ENCODE measurements at regions not wholly inside any gene's neighbourhood (a gene's known extent, or its start where the extent isn't known, plus 50 kb on each side); places are given as distances from the start of the nearest gene placed in this dataset.
"Not testable (repeated sequence)": the region's sequence is repeated elsewhere in the genome, so short reads cannot be mapped to it uniquely, and the experiment has no call there.

- intact Hi-C loops (cut with micrococcal nuclease), result no loop called here
- Mint-ChIP-seq H3K4me3 (ENCODE audit: low read depth) (no peak overlapping the region), H3K27ac (no peak overlapping the region), H3K4me1 (ENCODE audit: low read depth) (no peaks in the 10 kb centered on the region), H3K36me3 (ENCODE audit: low read depth) (no peaks in the 10 kb centered on the region), H3K27me3 (ENCODE audit: low read depth) (no peaks in the 10 kb centered on the region), H3K9me3 (peaks cover 3% of the 10 kb centered on the region)
- no peak for DNase-seq (ENCODE audit: low spot score)
Observed at GRCh38 chr21:25215698-25216384, 391.4 kb downstream of the MRPL39 start.

- no peaks in the 10 kb centered on the region for H3K27me3 Mint-ChIP-seq (ENCODE audit: low read depth)
- no peaks in the 10 kb centered on the region for H3K36me3 Mint-ChIP-seq (ENCODE audit: low read depth)
- H3K9me3 Mint-ChIP-seq, result no peaks in the 10 kb centered on the region
- DNase-seq (ENCODE audit: low spot score), result no peak
- H3K4me3 Mint-ChIP-seq (ENCODE audit: low read depth), result no peak overlapping the region
- H3K27ac Mint-ChIP-seq, result no peak overlapping the region
- intact Hi-C loops (cut with micrococcal nuclease), result no loop called here
- H3K4me1 Mint-ChIP-seq (ENCODE audit: low read depth), result no peaks in the 10 kb centered on the region
Observed at GRCh38 chr21:25214676-25215075, 392.6 kb downstream of the MRPL39 start.

- Mint-ChIP-seq H3K27ac (no peak overlapping the region), H3K4me3 (ENCODE audit: low read depth) (no peak overlapping the region), H3K9me3 (no peaks in the 10 kb centered on the region), H3K4me1 (ENCODE audit: low read depth) (no peaks in the 10 kb centered on the region), H3K36me3 (ENCODE audit: low read depth) (no peaks in the 10 kb centered on the region), H3K27me3 (ENCODE audit: low read depth) (no peaks in the 10 kb centered on the region)
- intact Hi-C loops (cut with micrococcal nuclease), result no loop called here
- DNase-seq (ENCODE audit: low spot score), result no peak
Observed at GRCh38 chr21:25199944-25200343, 407.3 kb downstream of the MRPL39 start.

GRCh38 chr21:25191141-25191540 lies 416.1 kb downstream of the MRPL39 start:
- intact Hi-C loops (cut with micrococcal nuclease), result no loop called here
- no peak for DNase-seq (ENCODE audit: low spot score)
- Mint-ChIP-seq H3K27ac (no peak overlapping the region), H3K4me1 (ENCODE audit: low read depth) (no peaks in the 10 kb centered on the region), H3K27me3 (ENCODE audit: low read depth) (no peaks in the 10 kb centered on the region), H3K9me3 (no peaks in the 10 kb centered on the region), H3K4me3 (ENCODE audit: low read depth) (no peak overlapping the region), H3K36me3 (ENCODE audit: low read depth) (no peaks in the 10 kb centered on the region)

GRCh38 chr21:25189497-25189896 lies 417.8 kb downstream of the MRPL39 start:
- Mint-ChIP-seq H3K4me3 (ENCODE audit: low read depth) (no peak overlapping the region), H3K27ac (no peak overlapping the region), H3K9me3 (no peaks in the 10 kb centered on the region), H3K4me1 (ENCODE audit: low read depth) (no peaks in the 10 kb centered on the region), H3K36me3 (ENCODE audit: low read depth) (no peaks in the 10 kb centered on the region), H3K27me3 (ENCODE audit: low read depth) (no peaks in the 10 kb centered on the region)
- DNase-seq (ENCODE audit: low spot score), result no peak
- intact Hi-C loops (cut with micrococcal nuclease), result no loop called here

- no peak for DNase-seq (ENCODE audit: low spot score)
- Mint-ChIP-seq H3K36me3 (ENCODE audit: low read depth) (no peaks in the 10 kb centered on the region), H3K27me3 (ENCODE audit: low read depth) (no peaks in the 10 kb centered on the region), H3K4me1 (ENCODE audit: low read depth) (no peaks in the 10 kb centered on the region), H3K9me3 (no peaks in the 10 kb centered on the region), H3K4me3 (ENCODE audit: low read depth) (no peak overlapping the region), H3K27ac (no peak overlapping the region)
- intact Hi-C loops (cut with micrococcal nuclease), result no loop called here
Observed at GRCh38 chr21:25188677-25189079, 418.6 kb downstream of the MRPL39 start.

GRCh38 chr21:25186273-25186672 lies 421.0 kb downstream of the MRPL39 start:
- H3K36me3 Mint-ChIP-seq (ENCODE audit: low read depth), result no peaks in the 10 kb centered on the region
- H3K27me3 Mint-ChIP-seq (ENCODE audit: low read depth), result no peaks in the 10 kb centered on the region
- intact Hi-C loops (cut with micrococcal nuclease), result no loop called here
- no peak overlapping the region for H3K4me3 Mint-ChIP-seq (ENCODE audit: low read depth)
- no peaks in the 10 kb centered on the region for H3K4me1 Mint-ChIP-seq (ENCODE audit: low read depth)
- H3K27ac Mint-ChIP-seq, result no peak overlapping the region
- no peaks in the 10 kb centered on the region for H3K9me3 Mint-ChIP-seq
- DNase-seq (ENCODE audit: low spot score), result no peak

GRCh38 chr21:25183577-25183976 lies 423.7 kb downstream of the MRPL39 start:
- Mint-ChIP-seq H3K27ac (no peak overlapping the region), H3K9me3 (no peaks in the 10 kb centered on the region), H3K4me3 (ENCODE audit: low read depth) (no peak overlapping the region), H3K4me1 (ENCODE audit: low read depth) (no peaks in the 10 kb centered on the region), H3K27me3 (ENCODE audit: low read depth) (no peaks in the 10 kb centered on the region), H3K36me3 (ENCODE audit: low read depth) (no peaks in the 10 kb centered on the region)
- intact Hi-C loops (cut with micrococcal nuclease), result no loop called here
- DNase-seq (ENCODE audit: low spot score), result no peak

- H3K36me3 Mint-ChIP-seq (ENCODE audit: low read depth); H3K9me3 Mint-ChIP-seq; H3K27me3 Mint-ChIP-seq (ENCODE audit: low read depth); H3K4me1 Mint-ChIP-seq (ENCODE audit: low read depth); H3K27ac Mint-ChIP-seq; DNase-seq (ENCODE audit: low spot score); H3K4me3 Mint-ChIP-seq (ENCODE audit: low read depth); intact Hi-C loops (cut with micrococcal nuclease): not testable (repeated sequence)
Observed at GRCh38 chr21:25181690-25182089, 425.6 kb downstream of the MRPL39 start.

- Mint-ChIP-seq H3K36me3 (ENCODE audit: low read depth) (no peaks in the 10 kb centered on the region), H3K27ac (no peak overlapping the region), H3K4me3 (ENCODE audit: low read depth) (no peak overlapping the region), H3K4me1 (ENCODE audit: low read depth) (no peaks in the 10 kb centered on the region), H3K9me3 (no peaks in the 10 kb centered on the region), H3K27me3 (ENCODE audit: low read depth) (no peaks in the 10 kb centered on the region)
- intact Hi-C loops (cut with micrococcal nuclease), result no loop called here
- no peak for DNase-seq (ENCODE audit: low spot score)
Observed at GRCh38 chr21:25179116-25179515, 428.2 kb downstream of the MRPL39 start.

- H3K4me1 Mint-ChIP-seq (ENCODE audit: low read depth), result no peaks in the 10 kb centered on the region
- H3K9me3 Mint-ChIP-seq, result no peaks in the 10 kb centered on the region
- no peak overlapping the region for H3K27ac Mint-ChIP-seq
- H3K36me3 Mint-ChIP-seq (ENCODE audit: low read depth), result no peaks in the 10 kb centered on the region
- H3K4me3 Mint-ChIP-seq (ENCODE audit: low read depth), result no peak overlapping the region
- intact Hi-C loops (cut with micrococcal nuclease), result no loop called here
- no peak for DNase-seq (ENCODE audit: low spot score)
- H3K27me3 Mint-ChIP-seq (ENCODE audit: low read depth), result no peaks in the 10 kb centered on the region
Observed at GRCh38 chr21:25176637-25177412, 430.5 kb downstream of the MRPL39 start.

- Mint-ChIP-seq H3K27me3 (ENCODE audit: low read depth) (no peaks in the 10 kb centered on the region), H3K4me3 (ENCODE audit: low read depth) (no peak overlapping the region), H3K4me1 (ENCODE audit: low read depth) (no peaks in the 10 kb centered on the region), H3K9me3 (no peaks in the 10 kb centered on the region), H3K27ac (no peak overlapping the region), H3K36me3 (ENCODE audit: low read depth) (no peaks in the 10 kb centered on the region)
- DNase-seq (ENCODE audit: low spot score), result no peak
- intact Hi-C loops (cut with micrococcal nuclease), result no loop called here
Observed at GRCh38 chr21:25175938-25176337, 431.3 kb downstream of the MRPL39 start.

GRCh38 chr21:25171438-25171837 lies 435.8 kb downstream of the MRPL39 start:
- DNase-seq (ENCODE audit: low spot score), result no peak
- Mint-ChIP-seq H3K27ac (no peak overlapping the region), H3K4me1 (ENCODE audit: low read depth) (no peaks in the 10 kb centered on the region), H3K9me3 (peaks cover 13% of the 10 kb centered on the region), H3K36me3 (ENCODE audit: low read depth) (no peaks in the 10 kb centered on the region), H3K4me3 (ENCODE audit: low read depth) (no peak overlapping the region), H3K27me3 (ENCODE audit: low read depth) (no peaks in the 10 kb centered on the region)
- intact Hi-C loops (cut with micrococcal nuclease), result no loop called here
